GM12873 (cell line): ENCODE measurements at regions not wholly inside any gene's neighbourhood (a gene's known extent, or its start where the extent isn't known, plus 50 kb on each side); places are given as distances from the start of the nearest gene placed in this dataset.

Experiments used
- TF ChIP-seq, protein P1 (sequence below): IDR thresholded peaks from 2 replicates; pipeline ENCODE4 v1.5.1; 2012; ENCODE audit warnings: low read depth, mild to moderate bottlenecking, moderate library complexity, low read length, control low read depth; ENCODE audit not compliant: insufficient read depth; ENCODE audit errors: missing control alignments

DNA sequence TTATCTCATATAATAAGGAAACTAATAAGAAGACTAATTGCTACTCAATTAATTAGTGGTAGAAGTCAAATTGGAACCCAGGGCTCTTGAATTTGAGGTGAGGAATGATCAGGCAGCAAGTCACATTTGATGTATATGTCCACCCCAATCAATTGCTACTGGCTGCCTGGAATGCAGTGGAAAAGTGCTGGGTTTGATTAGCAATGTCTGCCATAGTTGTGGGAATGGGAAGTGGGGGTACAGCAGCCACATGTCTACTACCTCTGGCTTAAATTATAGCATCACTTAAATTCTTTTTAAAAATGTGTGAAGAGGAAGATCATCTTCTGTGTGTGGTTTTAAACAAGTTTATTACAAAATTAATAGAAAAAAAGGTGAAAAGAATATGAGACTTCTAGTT is 50.8 kb upstream of the NAV2 start:
- TF ChIP-seq, protein P1, sequence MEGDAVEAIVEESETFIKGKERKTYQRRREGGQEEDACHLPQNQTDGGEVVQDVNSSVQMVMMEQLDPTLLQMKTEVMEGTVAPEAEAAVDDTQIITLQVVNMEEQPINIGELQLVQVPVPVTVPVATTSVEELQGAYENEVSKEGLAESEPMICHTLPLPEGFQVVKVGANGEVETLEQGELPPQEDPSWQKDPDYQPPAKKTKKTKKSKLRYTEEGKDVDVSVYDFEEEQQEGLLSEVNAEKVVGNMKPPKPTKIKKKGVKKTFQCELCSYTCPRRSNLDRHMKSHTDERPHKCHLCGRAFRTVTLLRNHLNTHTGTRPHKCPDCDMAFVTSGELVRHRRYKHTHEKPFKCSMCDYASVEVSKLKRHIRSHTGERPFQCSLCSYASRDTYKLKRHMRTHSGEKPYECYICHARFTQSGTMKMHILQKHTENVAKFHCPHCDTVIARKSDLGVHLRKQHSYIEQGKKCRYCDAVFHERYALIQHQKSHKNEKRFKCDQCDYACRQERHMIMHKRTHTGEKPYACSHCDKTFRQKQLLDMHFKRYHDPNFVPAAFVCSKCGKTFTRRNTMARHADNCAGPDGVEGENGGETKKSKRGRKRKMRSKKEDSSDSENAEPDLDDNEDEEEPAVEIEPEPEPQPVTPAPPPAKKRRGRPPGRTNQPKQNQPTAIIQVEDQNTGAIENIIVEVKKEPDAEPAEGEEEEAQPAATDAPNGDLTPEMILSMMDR = no peak

DNA sequence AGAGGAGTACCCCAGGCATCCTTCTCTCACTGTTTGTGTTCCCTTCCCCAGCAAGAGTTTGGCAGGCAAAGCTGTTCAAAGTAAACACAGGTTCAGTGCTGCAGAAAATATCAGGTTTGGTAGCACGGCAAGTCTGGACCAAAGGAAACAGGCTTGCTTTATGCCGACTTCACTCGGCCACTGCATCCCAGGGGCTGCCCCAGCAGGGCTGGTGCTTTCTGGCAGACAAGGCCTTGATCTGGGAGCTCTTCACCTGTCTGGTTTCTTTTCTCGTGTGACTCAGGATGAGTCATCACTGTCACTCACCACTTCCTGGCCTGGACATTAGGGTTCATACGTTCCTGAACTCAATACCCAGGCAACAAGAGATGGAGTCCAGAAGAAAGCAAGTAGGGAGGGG is 52.6 kb upstream of the NAV2 start:
- TF ChIP-seq, protein P1 = no peak

DNA sequence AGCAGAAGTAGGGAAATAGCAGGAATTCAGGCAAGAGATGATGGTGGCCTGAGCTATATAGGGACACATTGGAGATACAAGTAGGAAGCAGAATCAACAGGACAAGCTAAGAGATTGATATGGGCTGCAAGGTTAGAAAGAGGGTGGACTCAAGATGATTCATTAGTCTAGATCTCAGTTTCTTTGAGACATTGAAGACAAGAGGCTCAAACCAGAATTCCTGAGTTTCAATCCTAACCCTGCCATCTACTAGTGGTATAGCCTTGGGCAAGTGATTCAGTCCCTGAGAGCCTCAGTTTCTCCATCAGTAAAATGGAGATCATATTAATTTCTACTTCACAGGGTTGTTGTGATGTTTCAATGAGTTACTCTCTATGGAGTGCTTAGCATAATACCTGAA is 53.1 kb upstream of the NAV2 start:
- TF ChIP-seq, protein P1 = no peak

DNA sequence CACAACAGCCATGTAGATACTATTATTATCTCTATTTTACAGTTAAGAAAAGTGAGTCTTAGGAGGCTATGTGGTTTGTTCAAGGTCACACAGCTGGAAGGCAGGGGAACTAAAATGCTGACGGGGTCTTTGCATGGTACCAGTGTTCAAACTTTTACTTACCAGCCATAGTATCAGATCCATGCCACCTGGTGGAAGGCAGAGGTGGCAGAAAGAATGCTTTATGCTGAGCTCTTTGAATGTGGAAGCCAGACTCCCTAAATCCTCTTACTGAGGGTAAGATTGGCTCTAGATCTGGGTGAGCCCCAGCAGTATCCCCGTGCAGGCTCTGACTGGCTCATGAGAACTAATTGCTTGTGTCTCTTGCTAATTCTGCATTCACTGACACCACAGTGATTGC is 54.3 kb upstream of the NAV2 start:
- TF ChIP-seq, protein P1 = no peak

DNA sequence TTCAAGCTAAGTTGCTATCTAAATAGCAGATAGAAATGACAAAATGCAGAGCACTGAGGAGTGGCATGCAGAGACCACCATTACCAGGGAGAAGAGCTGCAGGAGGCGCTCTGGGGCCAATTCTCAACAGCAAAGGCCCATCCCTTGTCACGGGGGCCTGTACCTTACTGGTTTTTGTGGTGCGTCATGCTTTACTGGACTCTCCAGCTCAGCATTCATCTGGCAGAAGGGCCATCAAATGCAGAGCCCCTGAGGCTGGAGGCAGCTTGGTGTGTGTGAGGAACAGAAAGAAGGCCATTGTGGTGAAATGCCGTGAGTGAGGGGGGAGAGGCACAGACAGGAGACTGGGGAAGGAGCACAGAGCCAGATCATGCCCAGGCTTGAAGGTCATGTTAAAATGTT is 56.5 kb upstream of the NAV2 start:
- TF ChIP-seq, protein P1 = no peak

DNA sequence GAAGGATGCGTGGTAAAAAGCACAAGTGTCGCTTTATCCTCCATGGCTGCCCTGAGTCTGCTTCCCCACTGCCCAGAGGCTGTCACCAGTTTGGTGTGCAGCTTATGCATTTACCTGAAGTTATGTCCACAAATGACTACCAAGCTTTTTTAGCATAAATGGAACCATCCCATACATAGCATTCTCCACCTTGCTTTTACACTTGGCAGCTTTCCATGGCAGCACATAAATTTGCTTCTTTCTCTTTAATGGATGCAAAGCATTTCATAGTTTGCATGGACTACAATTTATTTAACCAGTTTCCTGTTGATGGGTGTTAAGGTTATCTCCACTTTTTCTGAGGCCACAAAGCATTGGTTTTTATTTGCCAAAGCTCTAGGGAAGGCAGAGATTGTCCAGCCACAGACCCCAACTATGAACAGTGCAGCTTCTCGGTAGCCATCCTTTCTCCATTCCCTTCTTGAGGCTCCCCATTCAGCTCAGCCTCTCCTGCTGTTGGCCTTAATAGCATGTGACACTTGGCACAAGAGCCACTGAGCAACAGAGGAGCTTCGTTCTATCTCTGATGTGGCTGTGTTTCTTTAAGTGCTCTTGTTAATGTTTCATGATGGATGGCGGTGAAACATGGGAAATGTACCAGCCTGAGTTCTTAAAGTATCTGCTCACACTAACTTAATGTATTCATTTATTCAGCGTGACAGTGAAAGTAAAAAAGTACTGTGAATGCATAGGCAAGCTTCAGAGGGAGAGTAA is 59.8 kb upstream of the NAV2 start:
- TF ChIP-seq, protein P1 = no peak

DNA sequence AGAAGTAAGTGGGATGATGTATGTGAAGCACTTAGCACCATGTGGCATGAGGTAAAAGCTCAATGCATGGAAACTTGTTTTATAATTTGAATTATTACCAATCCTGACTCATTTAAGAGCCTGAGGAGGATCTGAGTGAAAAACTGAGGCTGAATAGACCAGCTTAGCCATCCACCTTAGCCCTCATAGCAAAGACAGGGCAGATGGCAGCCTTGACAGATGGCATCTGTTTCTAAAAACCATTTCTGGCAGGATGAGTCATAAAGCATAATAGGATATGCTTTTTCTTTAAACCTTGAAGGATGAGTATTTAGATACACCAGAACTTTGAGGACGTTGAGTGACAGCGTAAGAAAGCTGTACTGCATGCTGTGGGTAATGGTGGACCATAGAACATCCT is 61.0 kb upstream of the NAV2 start:
- TF ChIP-seq, protein P1 = no peak
